HG03460 (cell line): ENCODE measurements at regions not wholly inside any gene's neighbourhood (a gene's known extent, or its start where the extent isn't known, plus 50 kb on each side); places are given as distances from the start of the nearest gene placed in this dataset.
"Not testable (repeated sequence)": the region's sequence is repeated elsewhere in the genome, so short reads cannot be mapped to it uniquely, and the experiment has no call there.

Experiments used
- ATAC-seq: cut with Tn5 transposase; IDR thresholded peaks from one replicate; pipeline ENCODE4 v1.9.1; 2021; ENCODE audit not compliant: unreplicated experiment

DNA sequence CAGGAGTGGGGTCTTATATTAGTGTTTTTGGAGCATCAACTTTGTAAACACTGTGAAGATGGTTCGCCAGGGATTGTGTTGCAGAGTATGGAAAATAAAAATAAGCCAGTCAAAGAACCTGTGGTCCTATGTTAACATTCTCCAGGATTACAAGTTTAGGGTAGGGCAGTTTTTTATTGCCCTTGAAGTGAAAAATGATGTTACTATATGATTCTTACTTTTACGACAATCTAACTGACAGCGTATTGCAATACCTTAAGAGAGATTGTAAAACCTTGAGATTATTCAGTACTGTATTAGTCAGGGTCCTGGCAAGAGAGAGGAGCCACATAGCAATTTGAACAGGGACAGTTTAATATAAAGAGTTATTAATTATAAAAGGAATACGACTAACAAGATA lies 144.7 kb upstream of the ZNF608 start:
- ATAC-seq: no peak

DNA sequence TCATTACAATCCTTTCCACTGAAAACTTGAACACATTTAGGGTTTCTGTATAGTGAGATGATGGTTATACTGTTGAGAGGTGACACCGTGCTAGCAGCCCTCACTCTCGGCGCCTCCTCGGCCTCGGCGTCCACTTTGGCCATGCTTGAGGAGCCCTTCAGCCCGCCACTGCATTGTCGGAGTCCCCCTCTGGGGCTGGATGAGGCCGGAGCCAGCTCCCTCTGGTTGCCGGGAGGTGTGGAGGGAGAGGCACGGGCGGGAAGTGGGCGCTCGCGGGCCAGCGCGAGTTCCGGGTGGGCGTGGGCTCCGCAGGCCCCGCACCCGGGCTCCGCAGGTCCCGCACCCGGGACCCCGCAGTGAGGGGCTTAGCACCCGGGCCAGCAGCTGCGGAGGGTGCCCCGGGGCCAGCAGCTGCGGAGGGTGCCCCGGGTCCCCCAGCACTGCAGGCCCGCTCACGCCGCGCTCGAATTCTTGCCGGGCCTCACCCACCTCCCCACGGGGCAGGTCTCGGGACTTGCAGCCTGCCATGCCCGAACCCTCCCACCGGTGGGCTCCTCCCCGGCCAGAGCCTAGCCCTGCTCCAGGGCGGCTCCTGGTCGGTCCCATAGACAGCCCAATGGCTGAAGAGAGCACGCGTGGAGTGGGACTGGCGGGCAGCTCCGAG lies 145.9 kb upstream of the ZNF608 start:
- no peak for ATAC-seq

DNA sequence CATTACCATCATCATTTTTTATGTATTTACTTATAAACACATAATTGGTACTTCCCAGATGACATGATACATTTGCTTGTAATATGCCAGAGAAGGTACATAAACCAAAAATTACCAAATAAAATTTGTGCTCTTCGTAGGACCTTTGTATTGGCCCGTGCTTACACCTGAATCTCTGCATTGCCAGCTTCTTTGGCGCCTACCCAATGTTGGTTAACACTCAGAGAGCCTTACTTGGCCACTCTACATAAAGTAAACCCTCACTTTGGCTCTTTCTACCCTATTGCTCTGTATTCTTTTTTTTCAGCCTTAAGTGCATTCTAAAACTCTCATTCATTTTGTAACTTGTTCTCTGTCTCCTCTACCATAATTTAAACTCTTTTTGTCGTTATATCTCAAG lies 148.1 kb upstream of the ZNF608 start:
- ATAC-seq: no peak

DNA sequence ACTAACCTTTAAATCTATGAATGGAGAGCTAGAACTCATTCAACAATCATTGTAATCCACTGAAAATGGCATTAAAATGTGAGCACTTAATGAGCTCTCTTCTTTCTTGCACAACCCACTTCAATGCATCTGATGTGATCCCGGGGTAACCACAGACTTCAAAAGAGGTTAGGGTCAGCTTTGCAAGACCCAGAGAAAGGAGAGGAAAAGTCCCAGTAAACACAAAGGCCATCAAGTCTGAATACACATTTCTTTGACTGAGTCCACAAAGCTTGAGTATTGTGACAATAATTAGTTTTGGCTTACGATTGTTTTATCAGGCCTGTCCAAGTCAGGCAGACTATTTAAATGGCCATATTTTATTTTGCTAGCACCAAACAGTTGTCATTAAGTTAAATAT lies 148.8 kb upstream of the ZNF608 start:
- no peak for ATAC-seq

DNA sequence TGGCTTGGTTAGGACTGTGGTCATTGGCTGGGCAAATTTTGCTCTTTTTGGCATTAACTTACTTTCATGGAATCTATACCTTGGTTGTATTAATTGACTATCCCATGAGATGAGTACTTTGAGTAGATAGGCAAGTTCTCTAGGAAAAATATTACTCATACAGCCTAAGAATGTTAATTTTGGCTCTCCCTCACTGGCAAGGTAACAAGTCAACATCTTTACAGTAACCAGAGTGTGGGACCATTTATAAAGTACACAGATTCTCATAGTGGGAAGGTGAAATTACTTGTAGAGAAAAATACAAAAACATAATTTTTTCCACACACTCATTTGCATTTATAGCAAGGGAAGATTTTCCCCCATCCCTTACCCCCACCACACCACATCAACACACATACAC lies 154.6 kb upstream of the ZNF608 start:
- no peak for ATAC-seq

DNA sequence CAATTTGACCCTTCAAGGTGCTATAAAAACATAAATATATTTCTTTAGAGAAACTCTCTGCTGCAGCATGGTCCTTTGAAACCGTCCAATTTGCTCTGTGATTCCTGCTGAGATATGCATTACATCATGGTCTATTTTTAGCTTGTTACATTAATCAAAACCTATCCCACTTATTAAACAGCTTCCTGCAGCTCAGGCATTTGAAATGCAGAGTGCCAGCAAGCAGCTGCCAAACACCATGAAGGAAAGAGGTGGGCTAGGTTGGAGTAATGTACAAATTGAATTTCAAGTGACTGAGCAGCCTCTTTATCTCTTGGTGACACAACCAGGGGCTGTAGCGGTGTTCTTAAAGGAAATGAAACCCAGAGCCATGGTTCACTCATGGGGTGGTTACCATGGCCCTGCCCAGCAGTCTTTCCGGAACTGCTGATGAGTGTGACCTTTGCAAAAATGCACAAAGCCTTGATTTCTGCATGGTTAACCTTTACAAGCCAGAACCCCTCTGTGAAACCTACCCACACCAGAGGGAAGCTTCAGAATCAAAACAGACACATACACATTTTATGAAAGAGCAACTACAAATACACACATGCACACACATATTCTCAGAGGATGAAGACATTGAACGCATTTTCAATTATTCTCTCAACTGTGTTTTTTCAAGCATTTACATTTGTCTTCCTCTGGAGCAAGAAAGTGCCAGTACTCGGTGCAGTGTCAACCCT lies 155.8 kb upstream of the ZNF608 start:
- peak; percentile 99 for ATAC-seq

DNA sequence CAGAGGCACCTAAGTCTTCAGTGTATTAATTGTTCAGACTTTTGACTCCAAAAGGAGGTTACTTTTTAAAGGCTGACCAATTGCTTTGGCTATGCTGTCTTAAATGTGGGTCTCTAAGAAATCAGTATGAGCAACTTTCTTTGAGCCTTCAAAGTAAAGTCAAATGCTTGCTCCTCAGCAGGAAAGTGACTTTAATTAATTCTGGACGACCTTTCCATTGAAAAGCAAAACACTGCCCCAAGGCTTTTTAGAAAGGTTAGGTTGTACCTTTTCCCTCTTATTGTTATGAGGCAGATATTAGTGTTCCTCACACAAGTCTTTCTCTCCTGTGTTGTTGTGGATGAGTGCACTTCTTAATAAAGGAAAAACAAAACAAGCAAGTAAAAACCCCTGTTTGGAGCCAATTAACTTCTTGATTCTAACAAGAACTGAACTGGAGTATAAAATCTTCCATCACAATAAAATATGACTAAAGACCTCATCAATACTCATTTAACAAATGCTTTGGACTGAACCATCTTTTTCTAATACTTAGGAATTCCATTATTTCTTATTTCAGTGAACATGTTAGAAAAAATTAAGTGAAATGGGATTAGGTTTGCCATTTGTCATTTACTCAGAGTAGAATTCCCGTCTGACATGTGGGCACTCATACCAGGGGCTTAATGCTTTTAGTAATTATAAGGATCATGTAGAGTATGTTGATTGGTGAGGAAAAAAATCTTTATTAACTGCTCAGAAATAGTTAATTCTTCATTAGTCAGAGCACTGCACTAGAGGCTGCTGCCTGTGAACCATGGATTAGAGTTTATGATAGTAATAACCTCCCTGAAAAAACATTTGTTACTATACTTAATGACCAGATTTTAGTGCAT lies 159.1 kb upstream of the ZNF608 start:
- ATAC-seq: no peak

DNA sequence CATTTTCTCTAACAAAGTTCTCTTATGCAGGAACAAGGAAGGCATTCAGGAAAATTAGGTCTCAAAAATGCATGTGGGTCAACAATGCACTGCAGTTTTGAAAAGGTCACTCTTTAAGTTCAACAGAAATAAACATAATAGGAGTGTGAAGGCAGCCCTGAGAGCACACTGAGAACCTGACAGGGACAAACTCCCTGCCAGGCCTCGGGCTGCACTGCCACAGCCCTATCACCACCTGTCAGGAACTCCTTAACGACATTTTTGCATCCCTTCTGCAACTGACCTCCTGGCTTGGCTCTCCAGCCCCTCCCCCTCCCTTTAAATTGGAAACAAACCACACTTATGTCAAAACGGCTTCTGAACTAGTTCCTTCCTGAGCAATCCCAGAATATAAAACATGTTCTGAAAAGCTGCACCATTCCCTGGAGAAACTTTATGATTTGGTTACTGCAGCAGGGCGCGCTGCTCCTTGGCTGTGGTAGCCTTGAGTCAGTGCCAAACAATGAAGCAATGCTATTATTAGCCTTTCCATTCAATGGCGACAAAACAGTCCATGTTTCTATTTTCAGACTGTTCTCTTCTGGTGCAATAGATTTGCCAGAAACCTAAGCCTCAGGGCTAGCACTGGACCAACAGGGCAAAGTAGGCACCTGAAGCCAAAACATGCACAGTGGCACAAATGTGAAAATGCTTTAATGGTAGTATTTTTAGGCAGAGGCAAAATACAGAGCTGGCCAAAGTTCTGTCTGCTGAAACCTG lies 160.1 kb upstream of the ZNF608 start:
- ATAC-seq: no peak

DNA sequence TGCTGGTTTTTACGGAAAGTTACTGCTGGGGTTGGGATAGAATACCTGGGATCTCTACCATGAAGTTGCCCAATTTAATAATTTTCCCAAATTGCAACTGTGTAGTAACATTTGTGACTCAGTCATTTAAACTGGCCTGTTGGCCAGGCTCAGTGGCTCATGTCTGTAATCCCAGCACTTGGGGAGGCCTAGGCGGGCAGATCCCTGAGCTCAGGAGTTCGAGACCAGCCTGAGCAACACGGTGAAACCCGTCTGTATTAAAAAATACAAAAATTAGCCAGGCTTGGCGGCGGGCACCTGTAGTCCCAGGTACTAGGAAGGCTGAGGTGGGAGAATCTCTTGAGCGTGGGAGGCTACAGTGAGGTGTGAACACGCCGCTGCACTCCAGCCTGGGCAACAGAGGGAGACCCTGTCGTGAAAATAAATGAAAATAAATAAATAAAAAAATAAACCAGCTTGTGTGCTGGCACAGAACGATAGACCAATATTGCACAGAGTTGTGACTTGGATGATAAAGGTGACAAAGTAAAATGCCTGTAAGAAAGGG lies 160.7 kb upstream of the ZNF608 start:
- no peak for ATAC-seq

DNA sequence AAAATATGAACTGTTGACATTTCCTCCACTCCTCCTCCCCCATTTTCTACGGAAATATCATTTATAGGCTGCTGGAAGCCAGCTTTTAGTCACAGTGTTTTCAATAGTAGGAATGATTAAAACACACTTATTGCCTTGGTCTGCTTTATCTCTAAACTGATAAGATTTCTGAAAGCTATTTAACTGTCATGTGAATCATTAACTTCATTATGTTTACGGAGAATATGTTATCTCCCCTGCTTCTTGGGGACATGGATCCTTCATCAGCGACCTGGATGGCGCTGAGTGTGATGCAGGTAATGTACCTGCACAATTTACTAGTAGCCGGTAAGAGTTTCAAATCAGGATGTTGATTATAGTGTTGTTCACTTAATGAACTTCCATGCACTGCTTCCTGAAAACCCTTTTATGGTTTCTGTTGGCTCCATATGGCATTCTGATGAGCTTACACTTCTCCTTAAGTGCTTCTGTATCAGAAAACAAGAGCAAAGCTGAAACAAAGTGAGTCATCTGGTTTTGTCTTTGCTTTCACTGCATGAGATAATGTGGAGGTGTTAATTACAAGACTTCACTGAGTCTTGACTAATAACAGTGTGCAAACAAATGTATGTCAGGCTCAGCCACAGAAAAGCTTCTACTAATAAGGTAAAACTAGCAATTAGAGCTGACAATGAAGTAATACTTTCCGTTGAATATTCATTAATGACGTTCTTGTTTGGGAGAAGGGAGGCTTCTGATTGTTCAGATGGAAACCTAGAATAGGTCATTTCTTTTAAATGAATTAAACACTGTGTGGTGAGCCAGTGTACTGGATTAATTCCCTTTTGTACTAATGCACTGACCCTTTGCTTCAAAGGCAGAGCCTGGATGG lies 162.4 kb upstream of the ZNF608 start:
- peak; percentile 77 for ATAC-seq

DNA sequence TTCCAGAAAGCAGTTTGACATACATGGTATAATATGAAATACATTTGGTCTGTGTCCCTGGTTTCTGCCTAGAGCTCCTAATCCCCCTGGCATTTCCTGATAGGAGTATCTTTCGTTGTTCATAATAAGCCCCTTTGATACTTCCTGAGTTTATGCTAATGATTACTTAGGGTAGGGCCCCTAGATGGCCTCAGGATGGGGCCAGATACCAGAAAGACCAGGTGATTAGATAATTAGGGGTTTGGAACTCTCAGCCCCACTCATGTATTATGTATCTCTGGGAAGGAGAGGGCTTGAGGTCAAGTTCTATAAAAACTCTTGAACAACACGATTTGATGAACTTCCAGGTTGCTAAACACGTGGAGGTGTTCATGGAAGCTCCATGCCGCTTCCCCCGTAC lies 163.3 kb upstream of the ZNF608 start:
- no peak for ATAC-seq

DNA sequence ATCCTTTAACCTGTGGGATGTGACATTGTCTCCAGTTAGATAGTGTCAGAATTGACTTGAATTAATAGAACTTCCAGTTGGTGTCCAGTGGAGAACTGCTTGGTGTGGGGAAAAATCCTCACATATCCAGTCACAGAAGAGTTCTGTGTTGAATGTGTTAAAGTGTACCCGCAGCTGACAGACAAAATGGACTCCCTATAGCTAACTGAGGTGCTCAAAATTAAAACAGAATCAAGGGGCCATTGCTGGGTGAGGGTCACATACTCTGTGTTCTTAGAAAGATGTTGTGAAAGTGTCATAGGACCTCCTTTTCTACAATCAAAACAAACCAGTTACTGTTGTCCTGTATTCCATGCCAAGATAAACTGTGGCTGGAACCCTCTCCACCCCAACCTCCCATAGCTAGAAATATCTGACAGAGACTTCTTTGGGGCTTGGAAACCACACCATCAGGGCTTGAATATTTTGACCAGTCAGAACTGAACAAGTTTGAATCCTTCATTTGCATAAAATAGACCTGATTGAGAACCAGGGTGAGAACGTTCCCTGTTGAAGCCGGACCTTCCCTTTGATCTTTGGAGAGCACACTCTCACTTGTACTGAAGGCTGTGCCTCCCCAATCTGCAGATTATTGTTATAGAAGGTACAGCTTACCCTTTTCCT lies 164.0 kb upstream of the ZNF608 start:
- ATAC-seq: no peak

DNA sequence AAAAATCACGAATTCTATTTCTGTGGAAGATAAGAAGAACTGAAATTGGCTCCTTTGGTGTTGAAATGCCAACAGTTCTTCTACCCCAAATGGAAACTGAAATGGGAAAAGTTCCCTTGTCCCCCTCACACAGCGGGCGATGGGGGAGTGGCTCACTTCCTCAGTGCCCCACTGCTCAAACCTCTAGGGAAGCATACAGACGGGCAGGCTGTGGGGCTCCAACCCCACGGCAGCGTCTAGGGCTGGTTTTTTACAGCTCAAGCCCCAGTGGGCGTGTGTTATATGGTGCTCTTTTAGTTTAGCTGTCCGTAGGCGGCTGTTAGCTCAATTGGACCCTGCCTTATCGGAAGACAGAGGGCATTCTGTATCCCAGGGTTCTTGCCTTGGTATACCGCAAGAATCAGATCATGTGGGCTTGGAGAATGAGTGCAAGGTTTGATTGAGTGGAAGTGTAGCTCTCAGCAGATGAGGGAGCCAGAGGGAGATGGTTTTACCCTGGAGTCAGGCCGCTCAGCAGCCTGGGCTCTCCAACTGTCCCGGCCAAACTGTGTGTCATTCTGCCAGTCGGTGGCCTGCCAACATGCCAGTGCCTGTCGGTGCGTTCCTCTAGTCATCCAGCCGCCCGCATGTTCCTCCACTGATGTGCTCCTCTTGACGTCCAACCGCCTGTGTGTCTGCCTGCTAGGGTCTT lies 166.3 kb upstream of the ZNF608 start:
- no peak for ATAC-seq

DNA sequence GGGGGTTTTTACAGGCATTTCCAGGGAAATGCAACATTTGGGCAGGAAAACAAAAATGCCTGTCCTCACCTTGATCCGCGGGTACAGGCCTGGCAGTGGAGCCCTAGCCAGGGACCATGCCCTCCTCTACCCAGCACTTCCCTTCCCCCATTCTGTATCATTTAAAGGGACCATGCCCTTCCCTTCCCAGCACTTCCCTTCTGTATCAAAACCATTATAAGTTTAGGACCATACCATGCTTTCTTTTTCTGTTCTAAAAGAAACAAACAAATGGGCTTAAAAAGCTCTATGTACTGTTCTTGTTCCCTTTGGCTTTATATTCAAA lies 166.9 kb upstream of the ZNF608 start:
- ATAC-seq: no peak

DNA sequence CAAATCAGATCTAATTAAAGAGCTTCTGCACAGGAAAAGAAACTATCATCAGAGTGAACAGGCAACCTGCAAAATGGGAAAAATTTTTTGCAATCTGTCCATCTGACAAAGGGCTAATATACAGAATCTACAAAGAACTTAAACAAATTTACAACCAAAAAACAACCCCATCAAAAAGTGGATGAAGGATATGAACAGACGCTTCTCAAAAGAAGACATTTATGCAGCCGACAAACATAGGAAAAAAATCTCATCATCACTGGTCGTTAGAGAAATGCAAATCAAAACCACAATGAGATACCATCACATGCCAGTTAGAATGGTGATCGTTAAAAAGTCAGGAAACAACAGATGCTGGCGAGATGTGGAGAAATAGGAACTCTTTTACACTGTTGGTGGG lies 169.9 kb upstream of the ZNF608 start:
- ATAC-seq: not testable (repeated sequence)

DNA sequence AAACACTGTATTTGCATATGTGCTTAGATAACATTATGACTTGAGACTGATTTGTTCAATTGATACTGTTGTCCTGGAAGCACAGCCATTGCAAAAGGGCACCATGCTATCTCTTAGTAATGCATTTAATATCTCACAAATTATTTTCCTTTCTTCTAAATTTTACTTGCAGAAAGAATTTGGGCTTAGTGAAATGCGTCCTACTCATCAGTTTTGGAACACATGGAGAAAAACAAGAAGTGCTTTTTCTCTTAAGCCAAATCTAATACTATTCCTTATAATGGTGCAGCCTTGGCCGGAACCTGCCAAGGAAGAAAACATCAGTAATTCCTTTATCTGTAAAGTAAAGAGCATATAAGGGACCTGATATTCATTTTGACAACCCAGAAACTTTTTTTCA lies 172.2 kb upstream of the ZNF608 start:
- ATAC-seq: no peak

DNA sequence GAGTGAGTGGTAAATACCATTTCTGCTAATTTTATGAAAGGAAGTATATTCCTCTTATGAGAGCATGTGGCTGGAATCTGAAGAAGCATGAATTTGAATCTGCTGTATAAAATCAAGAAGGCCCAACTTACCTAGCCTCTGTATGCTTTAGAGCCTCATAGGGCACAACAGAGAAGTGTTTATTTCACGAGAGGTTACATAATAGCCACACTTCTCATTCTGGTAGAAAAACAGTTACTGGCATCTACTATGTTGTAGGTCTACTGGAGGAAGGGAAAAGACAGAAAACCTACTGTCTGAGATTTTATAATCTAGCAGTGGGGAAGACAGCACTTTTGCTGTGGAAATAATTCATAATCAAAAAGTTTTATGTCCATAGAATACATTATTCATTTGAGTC lies 172.6 kb upstream of the ZNF608 start:
- ATAC-seq: no peak

DNA sequence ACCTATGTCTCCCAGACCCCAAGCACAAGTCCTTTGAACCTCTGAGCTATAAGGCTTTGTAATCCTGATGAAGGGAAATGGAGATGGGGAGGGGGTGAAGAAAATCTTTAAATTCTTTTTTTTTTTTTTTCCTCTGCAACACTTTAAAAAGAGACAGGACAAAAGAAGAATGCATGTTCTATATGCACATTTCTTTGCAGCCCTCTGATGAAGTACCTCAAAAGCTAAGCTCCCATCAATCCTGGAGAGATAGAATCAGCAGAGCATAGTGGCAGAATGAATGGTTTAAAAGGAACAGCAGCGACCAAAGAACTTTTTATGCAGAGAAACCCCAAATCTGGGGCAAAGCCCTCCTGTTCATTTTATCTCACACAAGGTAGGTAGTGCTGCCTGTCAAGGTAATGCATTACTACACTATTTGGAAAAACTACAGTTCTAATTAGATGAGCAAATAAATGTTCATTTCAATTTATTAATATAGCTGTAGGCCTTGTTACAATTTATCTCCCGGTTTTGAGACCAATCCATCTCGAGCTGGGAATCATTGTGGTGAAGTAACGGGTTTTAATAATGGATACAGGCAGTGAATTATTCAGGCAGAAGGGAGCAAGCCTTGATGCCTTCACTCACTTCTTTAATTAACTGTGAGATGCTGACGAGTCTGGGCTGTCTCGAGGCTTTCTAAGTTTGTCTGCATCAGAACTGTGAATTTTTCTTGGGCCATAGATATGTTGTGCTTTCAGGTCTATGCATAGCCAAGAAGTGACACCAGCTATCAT lies 173.5 kb upstream of the ZNF608 start:
- ATAC-seq: no peak
